Uterus (tissue), 2 donors: ENCODE measurements at regions not wholly inside any gene's neighbourhood (a gene's known extent, or its start where the extent isn't known, plus 50 kb on each side); places are given as distances from the start of the nearest gene placed in this dataset.

Experiments used
- CTCF ChIP-seq, 4 experiments: fragments of 200-600 bp in 2 of 4; fragments of 450-650 bp in 2 of 4; sonication (generic) in 2 of 4; IDR thresholded peaks; one replicate each; pipeline ENCODE4 v1.5.1; 2016 to 2019; ENCODE audit warnings: antibody characterized with exemption in 4 of 4, mild to moderate bottlenecking in 2 of 4, moderate library complexity in 1 of 4
- POLR2A ChIP-seq, 2 donors: fragments of 450-650 bp; IDR thresholded peaks; one replicate each; pipeline ENCODE4 v1.6.1; 2016; ENCODE audit warnings: antibody characterized with exemption in 2 of 2, mild to moderate bottlenecking in 1 of 2, moderate library complexity in 1 of 2

GRCh38 chrX:130999360-130999759, 58.8 kb upstream of the ARHGAP36 start:
- no peak for TF ChIP-seq CTCF (IDR thresholded peaks at IDR 0.05)
- no peak for TF ChIP-seq POLR2A (IDR thresholded peaks at IDR 0.05)
